NB4 (cell line): ENCODE measurements at regions not wholly inside any gene's neighbourhood (a gene's known extent, or its start where the extent isn't known, plus 50 kb on each side); places are given as distances from the start of the nearest gene placed in this dataset.

Source experiments
- POLR2A ChIP-seq: IDR thresholded peaks from 2 replicates; pipeline ENCODE4 v1.6.1; 2011; ENCODE audit warnings: mild to moderate bottlenecking; ENCODE audit not compliant: insufficient read length; ENCODE audit errors: extremely low read depth
- TF ChIP-seq, protein P1 (sequence below): IDR thresholded peaks from 2 replicates; pipeline ENCODE4 v1.6.1; 2011; ENCODE audit warnings: low read depth, low read length
- TF ChIP-seq, protein P2 (sequence below): IDR thresholded peaks from one replicate; pipeline ENCODE4 v1.5.1; 2012; ENCODE audit warnings: low read depth, low read length

DNA sequence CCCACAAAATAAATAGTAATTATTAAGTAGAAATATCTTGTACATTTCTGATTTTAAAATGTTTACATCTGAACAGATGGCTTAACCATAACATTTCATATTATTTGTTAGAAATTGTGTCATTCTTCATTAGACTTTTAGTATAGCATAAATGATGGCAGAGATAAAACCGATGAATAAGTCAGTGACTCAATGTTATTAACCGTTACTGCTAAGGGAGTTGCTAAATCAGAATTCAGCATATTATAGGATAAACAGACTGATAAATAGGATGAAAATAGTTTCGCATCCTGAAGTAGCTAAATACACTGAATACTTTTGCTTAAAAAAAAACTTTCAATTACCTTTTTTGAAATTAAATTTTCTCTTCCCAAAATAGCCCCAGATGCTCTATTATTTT, 610.6 kb upstream of the ZP4 start:
- TF ChIP-seq, protein P1, sequence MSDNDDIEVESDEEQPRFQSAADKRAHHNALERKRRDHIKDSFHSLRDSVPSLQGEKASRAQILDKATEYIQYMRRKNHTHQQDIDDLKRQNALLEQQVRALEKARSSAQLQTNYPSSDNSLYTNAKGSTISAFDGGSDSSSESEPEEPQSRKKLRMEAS = no peak
- TF ChIP-seq, protein P2, sequence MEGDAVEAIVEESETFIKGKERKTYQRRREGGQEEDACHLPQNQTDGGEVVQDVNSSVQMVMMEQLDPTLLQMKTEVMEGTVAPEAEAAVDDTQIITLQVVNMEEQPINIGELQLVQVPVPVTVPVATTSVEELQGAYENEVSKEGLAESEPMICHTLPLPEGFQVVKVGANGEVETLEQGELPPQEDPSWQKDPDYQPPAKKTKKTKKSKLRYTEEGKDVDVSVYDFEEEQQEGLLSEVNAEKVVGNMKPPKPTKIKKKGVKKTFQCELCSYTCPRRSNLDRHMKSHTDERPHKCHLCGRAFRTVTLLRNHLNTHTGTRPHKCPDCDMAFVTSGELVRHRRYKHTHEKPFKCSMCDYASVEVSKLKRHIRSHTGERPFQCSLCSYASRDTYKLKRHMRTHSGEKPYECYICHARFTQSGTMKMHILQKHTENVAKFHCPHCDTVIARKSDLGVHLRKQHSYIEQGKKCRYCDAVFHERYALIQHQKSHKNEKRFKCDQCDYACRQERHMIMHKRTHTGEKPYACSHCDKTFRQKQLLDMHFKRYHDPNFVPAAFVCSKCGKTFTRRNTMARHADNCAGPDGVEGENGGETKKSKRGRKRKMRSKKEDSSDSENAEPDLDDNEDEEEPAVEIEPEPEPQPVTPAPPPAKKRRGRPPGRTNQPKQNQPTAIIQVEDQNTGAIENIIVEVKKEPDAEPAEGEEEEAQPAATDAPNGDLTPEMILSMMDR = no peak
- no peak for TF ChIP-seq POLR2A
